ENCODE measurements at regions not wholly inside any gene's neighbourhood (a gene's known extent, or its start where the extent isn't known, plus 50 kb on each side); places are given as distances from the start of the nearest gene placed in this dataset.

GRCh38 chr9:75505654-75506053 is 384.8 kb upstream of the PCSK5 start:
- TF ChIP-seq CTCF (IDR thresholded peaks at IDR 0.05; ENCODE audit: low read depth, low read length): no peak
- no peak for TF ChIP-seq EZH2phosphoT487 (IDR thresholded peaks at IDR 0.05; ENCODE audit: low read depth)

Data from OCI-LY3 (cell line).